ENCODE measurements at regions not wholly inside any gene's neighbourhood (a gene's known extent, or its start where the extent isn't known, plus 50 kb on each side); places are given as distances from the start of the nearest gene placed in this dataset. TPM values are rescaled to one million over a fixed set of nuclear protein-coding genes. Genes with fewer than 3 reads are reported as not detected.

DNA sequence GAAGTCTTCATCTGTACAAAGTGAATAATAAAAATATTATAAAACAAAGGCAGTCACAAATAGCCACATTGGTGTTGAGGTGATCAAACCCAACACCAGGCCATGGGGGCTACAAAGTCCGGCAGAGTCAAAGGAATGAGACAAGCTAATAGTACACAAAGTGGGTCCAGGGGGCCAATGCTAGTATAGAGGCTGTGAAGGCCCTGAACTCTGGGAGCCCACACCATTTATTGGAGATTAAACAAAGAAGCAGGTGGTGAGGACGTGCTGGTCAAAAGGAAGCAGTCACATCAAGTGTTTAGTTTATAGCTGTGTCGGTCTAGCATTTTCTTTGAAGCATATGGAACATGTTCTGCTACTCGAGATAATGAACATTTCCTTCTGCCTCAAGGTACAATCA is 58.6 kb upstream of the CCT8L2 start (continued):
- TF ChIP-seq, protein P1, sequence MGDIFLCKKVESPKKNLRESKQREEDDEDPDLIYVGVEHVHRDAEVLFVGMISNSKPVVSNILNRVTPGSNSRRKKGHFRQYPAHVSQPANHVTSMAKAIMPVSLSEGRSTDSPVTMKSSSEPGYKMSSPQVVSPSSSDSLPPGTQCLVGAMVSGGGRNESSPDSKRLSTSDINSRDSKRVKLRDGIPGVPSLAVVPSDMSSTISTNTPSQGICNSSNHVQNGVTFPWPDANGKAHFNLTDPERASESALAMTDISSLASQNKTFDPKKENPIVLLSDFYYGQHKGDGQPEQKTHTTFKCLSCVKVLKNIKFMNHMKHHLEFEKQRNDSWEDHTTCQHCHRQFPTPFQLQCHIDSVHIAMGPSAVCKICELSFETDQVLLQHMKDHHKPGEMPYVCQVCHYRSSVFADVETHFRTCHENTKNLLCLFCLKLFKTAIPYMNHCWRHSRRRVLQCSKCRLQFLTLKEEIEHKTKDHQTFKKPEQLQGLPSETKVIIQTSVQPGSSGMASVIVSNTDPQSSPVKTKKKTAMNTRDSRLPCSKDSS (IDR thresholded peaks at IDR 0.05; ENCODE audit: low read depth, partially characterized antibody) = peak; percentile 62
- peak; percentile 48; the same call in 1 of the 2 replicates for TF ChIP-seq POLR2AphosphoS2 (IDR thresholded peaks at IDR 0.05; ENCODE audit: low read length)
- peak; percentile 24; the same call in 1 of the 2 replicates for TF ChIP-seq SOX6 (IDR thresholded peaks at IDR 0.05)

Small RNA genes in the stretch of these regions (small RNA-seq; reads per million reads assigned to genes)
- gene PARP4P3 = not detected

Data from K562 (cell line).